Fibroblast of lung (primary cell): ENCODE measurements at regions not wholly inside any gene's neighbourhood (a gene's known extent, or its start where the extent isn't known, plus 50 kb on each side); places are given as distances from the start of the nearest gene placed in this dataset.

Experiments used
- DNase-seq, 2 donors: peaks; one replicate each; pipeline versions ENCODE4 v3.0.0 to v3.0.0-alpha.2; 2010; ENCODE audit warnings: low read depth in 2 of 2
- H2AFZ ChIP-seq: 2 replicates; pipeline ENCODE4 v1.5.1; 2012; ENCODE audit warnings: low read length, control low read depth, inconsistent platforms
- H3K27ac ChIP-seq: 2 replicates; pipeline ENCODE4 v1.5.1; 2011; ENCODE audit warnings: low read length, control low read depth; ENCODE audit not compliant: insufficient read depth
- H3K27me3 ChIP-seq: 2 replicates; pipeline ENCODE4 v1.5.1; 2011; ENCODE audit warnings: mild to moderate bottlenecking, low read length; ENCODE audit not compliant: control insufficient read depth, insufficient read depth
- H3K36me3 ChIP-seq: 2 replicates; pipeline ENCODE4 v1.5.1; 2011; ENCODE audit warnings: low read length; ENCODE audit not compliant: control insufficient read depth, insufficient read depth
- H3K4me1 ChIP-seq: 2 replicates; pipeline ENCODE4 v1.5.1; 2011; ENCODE audit warnings: low read length; ENCODE audit not compliant: control insufficient read depth, insufficient read depth; ENCODE audit errors: extremely low read depth
- H3K4me2 ChIP-seq: 2 replicates; pipeline ENCODE4 v1.5.1; 2011; ENCODE audit warnings: low read length, control low read depth; ENCODE audit not compliant: insufficient read depth; ENCODE audit errors: extremely low read depth
- H3K4me3 ChIP-seq, 4 experiments: fragments of 200-600 bp in 1 of 4; sonication (generic) in 1 of 4; replicated peaks in 1 of 4; 2 replicates each; pipeline ENCODE4 v1.5.1; 2011 to 2016; ENCODE audit warnings: low read length in 4 of 4, low read depth in 3 of 4, mild to moderate bottlenecking in 3 of 4, control low read depth in 2 of 4, inconsistent platforms in 1 of 4, mixed read lengths in 1 of 4; ENCODE audit not compliant: insufficient read depth in 1 of 4; ENCODE audit errors: control extremely low read depth in 1 of 4
- H3K79me2 ChIP-seq: 2 replicates; pipeline ENCODE4 v1.5.1; 2012; ENCODE audit warnings: mild to moderate bottlenecking, low read length, inconsistent platforms; ENCODE audit not compliant: control insufficient read depth, insufficient read depth
- H3K9ac ChIP-seq: 2 replicates; pipeline ENCODE4 v1.5.1; 2011; ENCODE audit warnings: mild to moderate bottlenecking, low read length, control low read depth; ENCODE audit not compliant: insufficient read depth
- H3K9me3 ChIP-seq: 2 replicates; pipeline ENCODE4 v1.5.1; 2012; ENCODE audit warnings: low read depth, low read length; ENCODE audit not compliant: control insufficient read depth, insufficient read depth
- H4K20me1 ChIP-seq: 2 replicates; pipeline ENCODE4 v1.5.1; 2011; ENCODE audit warnings: low read length; ENCODE audit not compliant: control insufficient read depth, insufficient read depth; ENCODE audit errors: extremely low read depth
- CTCF ChIP-seq, 2 donors: IDR thresholded peaks in 1 of 2; conservative IDR thresholded peaks in 1 of 2; 1 replicate in 1 of 2; 2 replicates in 1 of 2; pipeline ENCODE4 v1.5.1; 2011 to 2012; ENCODE audit warnings: low read length in 2 of 2, control low read depth in 1 of 2, inconsistent platforms in 1 of 2, low read depth in 1 of 2, mild to moderate bottlenecking in 1 of 2
- EZH2 ChIP-seq: IDR thresholded peaks from 2 replicates; pipeline ENCODE4 v1.5.1; 2012; ENCODE audit warnings: low read length, control low read depth, mild to moderate bottlenecking; ENCODE audit errors: missing control alignments

- H3K4me2 ChIP-seq = no peak overlapping the region
- H3K4me1 ChIP-seq = no peaks in the 10 kb centered on the region
- H3K36me3 ChIP-seq = no peaks in the 10 kb centered on the region
- peaks cover 26% of the 10 kb centered on the region for H3K27me3 ChIP-seq
- H3K9me3 ChIP-seq = no peaks in the 10 kb centered on the region
- H3K9ac ChIP-seq = no peak overlapping the region
- TF ChIP-seq EZH2 (no peak), CTCF (conservative IDR thresholded peaks at IDR 0.05 in 1 of 2, IDR thresholded peaks at IDR 0.05 in 1 of 2; ENCODE audit: low read depth in 1 of 2, low read length in 2 of 2) (no peak)
- H3K27ac ChIP-seq = no peak overlapping the region
- no peaks in the 10 kb centered on the region for H4K20me1 ChIP-seq
- no peak overlapping the region for H3K4me3 ChIP-seq
- no peak for DNase-seq
- H2AFZ ChIP-seq = no peak overlapping the region
- no peaks in the 10 kb centered on the region for H3K79me2 ChIP-seq
These were observed 101.1 kb downstream of the TMEM174 start for GRCh38 chr5:73274121-73274520.

- Histone ChIP-seq H2AFZ (no peak overlapping the region), H3K9me3 (no peaks in the 10 kb centered on the region), H3K27me3 (peaks cover 26% of the 10 kb centered on the region), H4K20me1 (no peaks in the 10 kb centered on the region), H3K79me2 (no peaks in the 10 kb centered on the region), H3K4me2 (no peak overlapping the region), H3K36me3 (no peaks in the 10 kb centered on the region), H3K4me1 (no peaks in the 10 kb centered on the region), H3K4me3 (no peak overlapping the region), H3K9ac (no peak overlapping the region), H3K27ac (no peak overlapping the region)
- TF ChIP-seq CTCF (conservative IDR thresholded peaks at IDR 0.05 in 1 of 2, IDR thresholded peaks at IDR 0.05 in 1 of 2; ENCODE audit: low read depth in 1 of 2, low read length in 2 of 2) = no peak
- TF ChIP-seq EZH2 = no peak
- no peak for DNase-seq
These were observed 100.5 kb downstream of the TMEM174 start for GRCh38 chr5:73273379-73274050.

- Histone ChIP-seq H3K9ac (no peak overlapping the region), H2AFZ (no peak overlapping the region)
- DNase-seq = no peak
These were observed 99.4 kb downstream of the TMEM174 start for GRCh38 chr5:73272351-73272750.

More at GRCh38 chr5:73272351-73272750, 99.4 kb downstream of the TMEM174 start:
- Histone ChIP-seq H3K79me2 (no peaks in the 10 kb centered on the region), H3K27me3 (peaks cover 23% of the 10 kb centered on the region), H3K4me1 (no peaks in the 10 kb centered on the region), H3K9me3 (no peaks in the 10 kb centered on the region), H3K4me3 (no peak overlapping the region), H3K27ac (no peak overlapping the region), H3K4me2 (no peak overlapping the region), H3K36me3 (no peaks in the 10 kb centered on the region), H4K20me1 (no peaks in the 10 kb centered on the region)
- TF ChIP-seq EZH2 = no peak
- TF ChIP-seq CTCF (conservative IDR thresholded peaks at IDR 0.05 in 1 of 2, IDR thresholded peaks at IDR 0.05 in 1 of 2; ENCODE audit: low read depth in 1 of 2, low read length in 2 of 2) = no peak
